ENCODE measurements at regions not wholly inside any gene's neighbourhood (a gene's known extent, or its start where the extent isn't known, plus 50 kb on each side); places are given as distances from the start of the nearest gene placed in this dataset.

DNA sequence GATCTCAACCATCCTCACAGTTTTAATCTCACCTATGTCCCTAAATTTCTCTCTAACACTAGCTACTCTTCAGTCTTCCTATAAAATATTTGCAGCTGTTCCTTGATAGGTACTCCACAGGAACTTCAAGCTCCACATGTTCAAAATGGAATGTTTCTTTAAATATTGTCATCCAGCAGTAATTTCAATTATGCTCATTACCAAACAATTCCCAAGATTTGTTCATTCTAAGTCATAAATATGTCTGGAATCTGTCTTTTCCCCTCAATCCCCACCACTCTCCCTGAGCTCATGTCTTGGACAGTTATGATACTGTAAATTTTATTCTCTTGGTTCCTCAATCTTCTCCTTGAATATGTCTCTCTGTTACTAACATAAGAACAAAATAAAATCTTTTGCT, 214.4 kb downstream of the NRIP1 start:
- TF ChIP-seq, protein P1, sequence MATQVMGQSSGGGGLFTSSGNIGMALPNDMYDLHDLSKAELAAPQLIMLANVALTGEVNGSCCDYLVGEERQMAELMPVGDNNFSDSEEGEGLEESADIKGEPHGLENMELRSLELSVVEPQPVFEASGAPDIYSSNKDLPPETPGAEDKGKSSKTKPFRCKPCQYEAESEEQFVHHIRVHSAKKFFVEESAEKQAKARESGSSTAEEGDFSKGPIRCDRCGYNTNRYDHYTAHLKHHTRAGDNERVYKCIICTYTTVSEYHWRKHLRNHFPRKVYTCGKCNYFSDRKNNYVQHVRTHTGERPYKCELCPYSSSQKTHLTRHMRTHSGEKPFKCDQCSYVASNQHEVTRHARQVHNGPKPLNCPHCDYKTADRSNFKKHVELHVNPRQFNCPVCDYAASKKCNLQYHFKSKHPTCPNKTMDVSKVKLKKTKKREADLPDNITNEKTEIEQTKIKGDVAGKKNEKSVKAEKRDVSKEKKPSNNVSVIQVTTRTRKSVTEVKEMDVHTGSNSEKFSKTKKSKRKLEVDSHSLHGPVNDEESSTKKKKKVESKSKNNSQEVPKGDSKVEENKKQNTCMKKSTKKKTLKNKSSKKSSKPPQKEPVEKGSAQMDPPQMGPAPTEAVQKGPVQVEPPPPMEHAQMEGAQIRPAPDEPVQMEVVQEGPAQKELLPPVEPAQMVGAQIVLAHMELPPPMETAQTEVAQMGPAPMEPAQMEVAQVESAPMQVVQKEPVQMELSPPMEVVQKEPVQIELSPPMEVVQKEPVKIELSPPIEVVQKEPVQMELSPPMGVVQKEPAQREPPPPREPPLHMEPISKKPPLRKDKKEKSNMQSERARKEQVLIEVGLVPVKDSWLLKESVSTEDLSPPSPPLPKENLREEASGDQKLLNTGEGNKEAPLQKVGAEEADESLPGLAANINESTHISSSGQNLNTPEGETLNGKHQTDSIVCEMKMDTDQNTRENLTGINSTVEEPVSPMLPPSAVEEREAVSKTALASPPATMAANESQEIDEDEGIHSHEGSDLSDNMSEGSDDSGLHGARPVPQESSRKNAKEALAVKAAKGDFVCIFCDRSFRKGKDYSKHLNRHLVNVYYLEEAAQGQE (IDR thresholded peaks at IDR 0.05; ENCODE audit: insufficient read depth in 1 of 2, low read depth in 2 of 2, low read length in 2 of 2) = no peak
- TF ChIP-seq SIN3A (IDR thresholded peaks at IDR 0.05; ENCODE audit: borderline replicate concordance, insufficient read depth, low read length) = no peak
- no peak for TF ChIP-seq POLR2AphosphoS5 (IDR thresholded peaks at IDR 0.05; ENCODE audit: low read depth, low read length)

All from PFSK-1 (cell line).